Keratinocyte (primary cell): ENCODE measurements at regions not wholly inside any gene's neighbourhood (a gene's known extent, or its start where the extent isn't known, plus 50 kb on each side); places are given as distances from the start of the nearest gene placed in this dataset.

Experiments
- DNase-seq: peaks from one replicate; pipeline ENCODE4 v3.0.0-alpha.2; 2011; ENCODE audit warnings: low read depth, missing footprints, low spot score
- FAIRE-seq: peaks from 2 replicates; lab custom pipeline; 2011; peaks lifted over from hg19 to GRCh38; lab: Jason Lieb, UNC
- H2AFZ ChIP-seq: 2 replicates; pipeline ENCODE4 v1.6.0; 2012; ENCODE audit warnings: low read length, control low read depth, inconsistent platforms; ENCODE audit not compliant: control insufficient read depth
- H3K27ac ChIP-seq: 2 replicates; pipeline ENCODE4 v1.5.1; 2011; ENCODE audit warnings: low read length; ENCODE audit not compliant: control insufficient read depth, insufficient read depth
- H3K27me3 ChIP-seq: 3 replicates; pipeline ENCODE4 v1.6.0; 2011; ENCODE audit warnings: low read length; ENCODE audit not compliant: control insufficient read depth, insufficient read depth; ENCODE audit errors: extremely low read depth
- H3K36me3 ChIP-seq, 2 experiments: 2 replicates in 1 of 2; 3 replicates in 1 of 2; pipeline ENCODE4 v1.5.1; 2011; ENCODE audit warnings: low read length in 2 of 2, mild to moderate bottlenecking in 1 of 2; ENCODE audit not compliant: control insufficient read depth in 2 of 2, insufficient read depth in 2 of 2; ENCODE audit errors: extremely low read depth in 1 of 2
- H3K4me1 ChIP-seq: 3 replicates; pipeline ENCODE4 v1.5.1; 2011; ENCODE audit warnings: low read length; ENCODE audit not compliant: control insufficient read depth, insufficient read depth; ENCODE audit errors: extremely low read depth
- H3K4me2 ChIP-seq: 3 replicates; pipeline ENCODE4 v1.6.0; 2011; ENCODE audit warnings: low read depth, low read length; ENCODE audit not compliant: control insufficient read depth, insufficient read depth; ENCODE audit errors: extremely low read depth
- H3K4me3 ChIP-seq, 3 experiments: fragments of 200-600 bp in 1 of 3; sonication (generic) in 1 of 3; 2 replicates in 2 of 3; 3 replicates in 1 of 3; pipeline ENCODE4 v1.5.1; 2011 to 2016; ENCODE audit warnings: low read length in 3 of 3, mild to moderate bottlenecking in 3 of 3, control low read depth in 2 of 3, inconsistent platforms in 1 of 3, low read depth in 1 of 3, mixed read lengths in 1 of 3, mixed run types in 1 of 3, moderate library complexity in 1 of 3; ENCODE audit not compliant: control insufficient read depth in 2 of 3, insufficient read depth in 2 of 3; ENCODE audit errors: extremely low read depth in 1 of 3
- H3K79me2 ChIP-seq: 2 replicates; pipeline ENCODE4 v1.6.0; 2012; ENCODE audit warnings: low read length; ENCODE audit not compliant: control insufficient read depth, insufficient read depth
- H3K9ac ChIP-seq: 3 replicates; pipeline ENCODE4 v1.6.0; 2011; ENCODE audit warnings: low read length; ENCODE audit not compliant: control insufficient read depth, insufficient read depth; ENCODE audit errors: extremely low read depth
- H3K9me1 ChIP-seq: 3 replicates; pipeline ENCODE4 v1.6.0; 2011; ENCODE audit warnings: low read length; ENCODE audit not compliant: control insufficient read depth, insufficient read depth; ENCODE audit errors: extremely low read depth
- H3K9me3 ChIP-seq: 2 replicates; pipeline ENCODE4 v1.5.1; 2012; ENCODE audit warnings: low read depth, low read length; ENCODE audit not compliant: control insufficient read depth
- H4K20me1 ChIP-seq: 3 replicates; pipeline ENCODE4 v1.6.0; 2011; ENCODE audit warnings: low read length; ENCODE audit not compliant: control insufficient read depth, insufficient read depth; ENCODE audit errors: extremely low read depth
- CTCF ChIP-seq, 3 experiments: IDR thresholded peaks in 1 of 3; conservative IDR thresholded peaks in 1 of 3; optimal IDR thresholded peaks in 1 of 3; 2 replicates in 2 of 3; 3 replicates in 1 of 3; pipeline versions ENCODE3 to v1.5.1; 2011; ENCODE audit warnings: low read length in 3 of 3, mild to moderate bottlenecking in 3 of 3, moderate library complexity in 2 of 3, control low read depth in 1 of 3, inconsistent platforms in 1 of 3; ENCODE audit not compliant: insufficient read depth in 2 of 3; ENCODE audit errors: extremely low read depth in 1 of 3
- EZH2 ChIP-seq: IDR thresholded peaks from one replicate; pipeline ENCODE4 v1.6.1; 2012; ENCODE audit warnings: inconsistent platforms, mild to moderate bottlenecking, low read length, moderate library complexity
- dilution Hi-C: fragments of 300-500 bp; cut with MboI; formaldehyde crosslinking; loops from one replicate; pipeline ENCODE4 v1.7.0; 2020; ENCODE audit warnings: low sequenced_read_pairs; ENCODE audit not compliant: extremely low pct_ligation_motif_present

- Histone ChIP-seq H3K4me1 (no peaks in the 10 kb centered on the region), H3K4me2 (no peak overlapping the region), H3K79me2 (no peaks in the 10 kb centered on the region), H4K20me1 (no peaks in the 10 kb centered on the region), H3K4me3 (no peak overlapping the region), H2AFZ (no peak overlapping the region), H3K9me1 (no peaks in the 10 kb centered on the region), H3K36me3 (no peaks in the 10 kb centered on the region), H3K9me3 (no peaks in the 10 kb centered on the region), H3K27me3 (no peaks in the 10 kb centered on the region), H3K27ac (no peak overlapping the region), H3K9ac (no peak overlapping the region)
- dilution Hi-C loops, result no loop called here
- FAIRE-seq (no peak), DNase-seq (no peak)
- no peak for TF ChIP-seq EZH2
- TF ChIP-seq CTCF (optimal IDR thresholded peaks at IDR 0.05 in 1 of 3, IDR thresholded peaks at IDR 0.05 in 1 of 3, conservative IDR thresholded peaks at IDR 0.05 in 1 of 3; ENCODE audit: extremely low read depth in 1 of 3, insufficient read depth in 2 of 3, low read length in 3 of 3), result no peak
These were observed 520.9 kb upstream of the PKN2 start for GRCh38 chr1:88163187-88163586.

DNA sequence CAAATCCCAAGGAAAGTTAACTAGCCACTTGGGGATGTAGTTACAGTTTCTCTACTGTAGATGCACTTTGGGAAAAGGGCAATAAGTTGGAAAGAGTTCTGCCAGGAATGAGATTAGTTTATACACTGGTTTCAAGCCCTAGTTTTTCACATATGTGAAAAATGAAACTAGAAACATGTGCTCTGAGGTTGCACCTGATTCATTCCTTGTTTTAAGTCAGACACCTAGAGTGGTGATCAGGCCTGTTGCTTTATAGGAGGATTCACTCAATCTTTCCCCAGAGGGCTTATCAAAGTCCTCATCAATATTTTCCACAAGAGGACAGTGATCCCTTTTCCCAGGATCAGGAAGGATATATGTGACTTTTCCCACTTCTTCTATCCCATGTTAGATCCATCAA, 515.9 kb upstream of the PKN2 start:
- no peaks in the 10 kb centered on the region for H3K79me2 ChIP-seq
- H3K9me3 ChIP-seq, result no peaks in the 10 kb centered on the region
- H3K4me1 ChIP-seq, result no peaks in the 10 kb centered on the region
- H4K20me1 ChIP-seq, result no peaks in the 10 kb centered on the region
- H3K27me3 ChIP-seq, result peaks cover 2% of the 10 kb centered on the region
- no peak overlapping the region for H3K4me3 ChIP-seq
- H3K9me1 ChIP-seq, result no peaks in the 10 kb centered on the region
- no peaks in the 10 kb centered on the region for H3K36me3 ChIP-seq
- no peak overlapping the region for H3K9ac ChIP-seq
- no peak for DNase-seq
- dilution Hi-C loops, result no loop called here
- FAIRE-seq, result no peak
- no peak for TF ChIP-seq EZH2
- no peak for TF ChIP-seq CTCF (optimal IDR thresholded peaks at IDR 0.05 in 1 of 3, IDR thresholded peaks at IDR 0.05 in 1 of 3, conservative IDR thresholded peaks at IDR 0.05 in 1 of 3; ENCODE audit: extremely low read depth in 1 of 3, insufficient read depth in 2 of 3, low read length in 3 of 3)
- H2AFZ ChIP-seq, result no peak overlapping the region
- H3K4me2 ChIP-seq, result no peak overlapping the region
- no peak overlapping the region for H3K27ac ChIP-seq
